Uterus (tissue), 3 donors: ENCODE measurements at regions not wholly inside any gene's neighbourhood (a gene's known extent, or its start where the extent isn't known, plus 50 kb on each side); places are given as distances from the start of the nearest gene placed in this dataset. TPM values are rescaled to one million over a fixed set of nuclear protein-coding genes. Genes with fewer than 3 reads are reported as not detected.

Experiments
- DNase-seq, 2 donors: peaks; one replicate each; pipeline ENCODE4 v3.0.0-alpha.2; 2019 to 2020
- H3K27ac ChIP-seq, 2 donors: fragments of 200-600 bp; sonication (generic); 1 replicate in 1 of 2; 2 replicates in 1 of 2; pipeline ENCODE4 v1.5.1; 2016 to 2018
- H3K27me3 ChIP-seq, 2 donors: fragments of 200-600 bp; sonication (generic); one replicate each; pipeline ENCODE4 v1.5.1; 2018 to 2019; ENCODE audit warnings: control low read depth in 1 of 2
- H3K36me3 ChIP-seq, 2 donors: fragments of 200-600 bp; sonication (generic); one replicate each; pipeline ENCODE4 v1.5.1; 2019; ENCODE audit warnings: control low read depth in 1 of 2
- H3K4me1 ChIP-seq, 2 donors: fragments of 200-600 bp; sonication (generic); one replicate each; pipeline ENCODE4 v1.5.1; 2018 to 2019; ENCODE audit warnings: control low read depth in 1 of 2
- H3K4me3 ChIP-seq, 2 donors: fragments of 200-600 bp; sonication (generic); 1 replicate in 1 of 2; 2 replicates in 1 of 2; pipeline ENCODE4 v1.5.1; 2018 to 2019; ENCODE audit warnings: mild to moderate bottlenecking in 1 of 2
- H3K9me3 ChIP-seq, 2 donors: fragments of 200-600 bp; sonication (generic); one replicate each; pipeline ENCODE4 v1.5.1; 2019; ENCODE audit warnings: control low read depth in 1 of 2
- POLR2A ChIP-seq, 2 donors: fragments of 450-650 bp; IDR thresholded peaks; one replicate each; pipeline ENCODE4 v1.6.1; 2016; ENCODE audit warnings: antibody characterized with exemption in 2 of 2, mild to moderate bottlenecking in 1 of 2, moderate library complexity in 1 of 2
- intact Hi-C: fragments of 100-400 bp; cut with DNase I; formaldehyde crosslinking; loops from one replicate; pipeline ENCODE4 v1.15.1; 2023; ENCODE audit warnings: low total_unique reads
- small RNA-seq: library from RNA; depleted of rRNA; stranded (forward); fragments of <200 nt; gene quantifications from one replicate; pipeline ENCODE3, GENCODE V24; 2016
- TF ChIP-seq, protein P1 (sequence below), 4 experiments: fragments of 200-600 bp in 2 of 4; fragments of 450-650 bp in 2 of 4; sonication (generic) in 2 of 4; IDR thresholded peaks; one replicate each; pipeline ENCODE4 v1.5.1; 2016 to 2019; ENCODE audit warnings: antibody characterized with exemption in 4 of 4, mild to moderate bottlenecking in 2 of 4, moderate library complexity in 1 of 4
- donor health status: DM: yes; HTN: yes; CAD: no.

DNA sequence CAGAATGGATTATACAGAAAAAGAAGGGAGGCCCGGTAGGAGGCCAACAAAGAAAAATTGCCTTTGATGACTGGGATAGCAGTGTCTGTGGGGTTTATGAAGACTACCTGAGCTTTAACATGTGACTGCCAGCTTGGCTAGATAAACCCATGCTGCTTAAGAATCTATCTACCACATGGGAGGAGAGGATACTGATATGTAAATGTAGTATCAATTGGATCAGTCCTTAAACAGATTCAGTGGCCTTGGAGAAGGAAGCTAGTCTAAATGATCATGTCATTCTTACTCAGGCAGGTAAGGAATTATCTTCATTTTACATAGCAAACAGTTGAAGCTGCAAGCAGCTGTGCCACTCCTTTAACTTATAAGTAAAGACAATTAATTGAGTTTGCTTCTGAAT lies 50.0 kb upstream of the SYNPR start:
- Histone ChIP-seq H3K4me1 (no peaks in the 10 kb centered on the region), H3K4me3 (no peak overlapping the region), H3K27ac (no peak overlapping the region), H3K36me3 (no peaks in the 10 kb centered on the region), H3K9me3 (no peaks in the 10 kb centered on the region), H3K27me3 (no peaks in the 10 kb centered on the region)
- TF ChIP-seq, protein P1, sequence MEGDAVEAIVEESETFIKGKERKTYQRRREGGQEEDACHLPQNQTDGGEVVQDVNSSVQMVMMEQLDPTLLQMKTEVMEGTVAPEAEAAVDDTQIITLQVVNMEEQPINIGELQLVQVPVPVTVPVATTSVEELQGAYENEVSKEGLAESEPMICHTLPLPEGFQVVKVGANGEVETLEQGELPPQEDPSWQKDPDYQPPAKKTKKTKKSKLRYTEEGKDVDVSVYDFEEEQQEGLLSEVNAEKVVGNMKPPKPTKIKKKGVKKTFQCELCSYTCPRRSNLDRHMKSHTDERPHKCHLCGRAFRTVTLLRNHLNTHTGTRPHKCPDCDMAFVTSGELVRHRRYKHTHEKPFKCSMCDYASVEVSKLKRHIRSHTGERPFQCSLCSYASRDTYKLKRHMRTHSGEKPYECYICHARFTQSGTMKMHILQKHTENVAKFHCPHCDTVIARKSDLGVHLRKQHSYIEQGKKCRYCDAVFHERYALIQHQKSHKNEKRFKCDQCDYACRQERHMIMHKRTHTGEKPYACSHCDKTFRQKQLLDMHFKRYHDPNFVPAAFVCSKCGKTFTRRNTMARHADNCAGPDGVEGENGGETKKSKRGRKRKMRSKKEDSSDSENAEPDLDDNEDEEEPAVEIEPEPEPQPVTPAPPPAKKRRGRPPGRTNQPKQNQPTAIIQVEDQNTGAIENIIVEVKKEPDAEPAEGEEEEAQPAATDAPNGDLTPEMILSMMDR (IDR thresholded peaks at IDR 0.05), result no peak
- TF ChIP-seq POLR2A (IDR thresholded peaks at IDR 0.05), result no peak
- intact Hi-C loops, result no loop called here
- DNase-seq, result no peak

Small RNA genes in the stretch of these regions (small RNA-seq; reads per million reads assigned to genes)
- not detected for gene UBL5P3
